SKM-1 (cell line): ENCODE measurements at regions not wholly inside any gene's neighbourhood (a gene's known extent, or its start where the extent isn't known, plus 50 kb on each side); places are given as distances from the start of the nearest gene placed in this dataset.

Experiments used
- DNase-seq: peaks from one replicate; lab custom pipeline; 2025; ENCODE audit not compliant: unreplicated experiment; lab: John Stamatoyannopoulos, UW

DNA sequence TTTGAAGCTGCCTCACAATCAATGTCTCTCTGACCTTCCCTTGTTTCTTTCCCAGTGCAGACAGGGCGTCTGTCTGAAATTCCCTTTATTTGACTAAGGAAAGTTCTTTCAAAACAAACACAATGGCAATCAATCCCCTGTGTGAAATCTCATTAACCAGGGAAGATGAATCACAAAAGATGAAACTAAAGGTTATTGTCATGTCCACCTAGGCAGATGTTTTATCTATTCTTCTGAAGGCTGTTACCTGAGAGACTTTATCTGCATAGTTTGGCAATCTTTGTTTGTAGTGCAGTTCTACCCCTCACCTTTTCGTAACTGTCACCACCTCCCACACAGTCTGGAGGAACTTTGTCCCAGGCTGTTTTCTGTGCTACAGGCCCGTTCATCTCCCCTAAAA lies 217.5 kb upstream of the RIOK2 start:
- DNase-seq: no peak

DNA sequence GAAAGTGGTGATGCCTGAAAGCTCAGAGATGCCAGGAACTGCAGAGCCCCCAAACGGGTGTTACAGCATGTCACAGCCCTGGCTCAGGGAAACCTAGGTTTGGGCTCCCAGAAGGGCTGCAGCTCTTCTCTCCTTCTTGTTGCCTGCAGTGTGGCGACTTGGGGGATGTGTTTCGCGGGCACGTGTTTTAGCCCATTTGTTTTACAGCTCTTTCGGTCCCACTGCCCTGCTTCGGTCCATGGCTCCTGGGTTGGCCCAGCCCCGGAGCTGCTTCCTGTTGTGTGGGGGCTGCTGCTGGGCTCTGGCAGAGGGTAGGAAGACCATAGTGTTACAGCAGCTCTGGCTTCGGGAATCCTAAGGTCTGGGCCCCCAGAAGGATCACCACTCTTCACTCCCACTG lies 222.9 kb upstream of the RIOK2 start:
- DNase-seq: no peak

DNA sequence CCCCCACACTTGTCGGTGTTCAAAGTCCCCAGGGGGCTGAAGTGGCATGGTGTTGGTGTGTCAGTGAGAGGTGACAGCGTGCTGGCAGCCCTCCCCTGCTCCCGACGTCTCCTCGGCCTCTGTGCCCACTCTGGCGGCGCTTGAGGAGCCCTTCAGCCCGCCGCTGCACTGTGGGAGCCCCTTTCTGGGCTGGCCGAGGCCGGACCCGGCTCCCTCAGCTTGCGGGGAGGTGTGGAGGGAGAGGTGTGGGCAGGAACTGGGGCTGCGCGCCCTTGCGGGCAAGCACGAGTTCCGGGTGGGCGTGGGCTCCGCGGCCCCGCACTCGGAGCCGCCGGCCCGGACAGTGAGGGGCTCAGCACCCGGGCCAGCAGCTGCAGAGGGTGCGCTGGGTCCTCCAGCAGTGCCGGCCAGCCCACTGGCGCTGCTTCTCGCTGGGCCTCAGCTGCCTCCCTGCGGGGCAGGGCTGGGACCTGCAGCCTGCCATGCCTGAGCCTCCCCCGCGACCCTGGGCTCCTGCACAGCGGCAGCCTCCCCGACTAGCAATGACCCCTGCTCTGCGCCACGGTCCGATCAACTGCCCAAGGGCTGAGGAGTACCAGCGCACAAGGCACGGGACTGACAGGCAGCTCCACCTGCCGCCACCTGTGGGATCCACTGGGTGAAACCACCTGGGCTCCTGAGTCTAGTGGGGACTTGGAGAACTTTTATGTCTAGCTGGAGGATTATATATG lies 224.1 kb upstream of the RIOK2 start:
- no peak for DNase-seq

DNA sequence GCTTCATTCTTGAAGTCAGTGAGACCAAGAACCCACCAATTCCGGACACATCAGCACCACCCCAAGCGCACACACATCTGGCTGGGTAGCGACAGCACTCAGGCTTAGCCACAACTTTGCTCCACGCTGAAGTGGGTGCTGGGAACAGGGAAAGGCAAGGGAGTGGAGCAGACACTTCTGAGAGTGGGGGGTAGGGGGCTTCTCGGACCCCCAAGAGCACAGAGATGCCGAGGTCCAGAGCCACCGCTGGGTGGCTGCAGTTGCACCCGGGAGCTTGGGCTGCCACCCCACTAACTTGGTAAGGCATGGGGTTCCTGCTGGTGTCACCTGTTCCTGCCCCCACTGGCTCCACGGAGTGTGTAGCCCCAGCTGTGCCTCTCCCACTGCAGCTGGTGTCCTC lies 225.3 kb upstream of the RIOK2 start:
- no peak for DNase-seq

DNA sequence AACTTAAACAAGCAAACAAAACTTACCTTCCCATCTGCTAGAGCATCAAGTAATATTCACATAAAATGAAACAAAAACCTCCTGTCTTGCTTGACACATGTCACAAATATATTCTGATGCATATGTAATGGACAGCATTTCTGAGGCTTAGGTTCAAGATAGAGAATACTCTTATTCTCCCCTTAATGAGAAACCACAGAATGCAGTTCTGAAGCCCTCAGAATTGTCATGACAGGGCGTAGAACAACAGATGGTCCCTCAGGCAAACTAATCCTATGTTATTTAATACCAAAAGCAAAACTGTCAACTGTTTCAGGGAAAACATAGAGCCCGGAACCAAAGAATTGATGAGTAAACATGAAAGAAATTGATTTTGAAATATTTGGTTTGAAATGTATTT lies 229.9 kb upstream of the RIOK2 start:
- DNase-seq: no peak

DNA sequence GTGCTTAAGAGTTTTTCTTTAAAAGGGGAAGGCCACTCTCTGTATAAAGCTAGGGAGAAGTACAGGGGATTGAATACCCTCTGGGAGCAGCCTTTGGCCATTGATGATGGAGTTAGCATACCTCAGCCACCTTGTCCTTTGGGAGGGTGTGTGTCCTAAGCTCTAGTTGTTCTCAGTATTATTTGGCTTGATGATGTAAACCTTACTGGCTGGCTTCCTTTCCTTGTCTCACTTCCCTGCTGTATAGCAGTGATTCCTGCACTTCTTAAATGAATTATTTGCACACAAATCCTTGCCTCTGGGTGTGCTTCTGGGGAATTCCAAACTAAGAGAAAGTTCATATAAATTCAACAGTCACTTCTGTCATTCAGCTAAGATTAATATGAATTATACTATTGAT lies 234.9 kb upstream of the RIOK2 start:
- no peak for DNase-seq

DNA sequence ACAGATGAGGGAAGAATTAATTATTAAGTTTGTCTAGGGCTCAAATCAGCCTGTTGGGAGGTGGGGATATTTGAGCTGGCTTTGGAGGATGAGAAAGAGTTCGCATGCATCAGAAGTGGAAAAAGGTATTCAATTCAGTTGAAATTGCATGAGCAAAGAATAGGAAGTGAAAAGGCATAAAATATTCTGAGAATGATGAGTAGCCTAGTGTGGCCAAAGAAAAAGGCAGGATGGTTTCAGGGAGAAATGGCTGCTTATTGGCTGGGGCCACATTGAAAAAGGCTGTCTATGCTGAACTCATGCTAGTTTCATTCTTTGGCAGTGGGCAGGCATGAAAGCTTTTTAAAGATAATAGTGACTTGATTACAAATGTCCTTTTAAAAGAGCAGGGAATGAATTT lies 235.4 kb upstream of the RIOK2 start:
- DNase-seq: no peak

DNA sequence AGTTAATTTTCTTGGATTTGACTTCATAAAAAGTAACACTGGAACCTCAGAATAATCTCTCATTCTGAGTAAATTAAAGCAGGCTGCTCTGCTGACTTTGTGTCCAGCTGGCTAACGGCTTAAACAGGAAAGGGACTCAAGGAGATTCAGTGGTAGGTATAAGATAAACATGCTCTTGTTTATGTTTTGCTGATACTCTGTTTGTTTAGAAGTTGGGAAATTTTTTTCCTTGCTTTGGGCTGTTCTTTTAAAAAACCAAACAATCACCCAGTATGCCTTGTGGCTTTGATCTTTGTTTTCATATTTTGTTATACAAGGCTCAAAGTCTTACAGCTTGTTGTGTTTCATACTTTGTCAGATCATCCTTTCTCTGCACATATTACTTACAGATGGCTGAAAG lies 237.6 kb upstream of the RIOK2 start:
- DNase-seq: no peak

DNA sequence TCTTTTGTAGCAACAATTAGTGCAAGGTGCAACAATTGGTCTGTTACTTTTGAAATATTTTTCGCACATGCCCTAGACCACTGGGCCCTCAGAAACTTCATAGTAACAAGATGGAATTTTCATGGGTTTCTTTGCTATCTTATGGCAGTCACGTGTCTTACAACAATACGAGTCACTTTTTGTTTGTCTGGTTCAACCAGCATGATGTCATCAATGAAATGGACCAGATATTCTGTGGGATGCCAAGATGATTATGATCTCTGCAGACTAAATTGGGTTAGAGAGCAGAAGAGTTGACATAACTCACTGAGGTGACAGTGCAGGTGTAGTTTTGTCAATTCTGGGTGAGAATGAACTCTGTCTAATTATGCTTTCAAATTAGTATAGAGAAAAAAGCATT lies 239.6 kb upstream of the RIOK2 start:
- DNase-seq: no peak

DNA sequence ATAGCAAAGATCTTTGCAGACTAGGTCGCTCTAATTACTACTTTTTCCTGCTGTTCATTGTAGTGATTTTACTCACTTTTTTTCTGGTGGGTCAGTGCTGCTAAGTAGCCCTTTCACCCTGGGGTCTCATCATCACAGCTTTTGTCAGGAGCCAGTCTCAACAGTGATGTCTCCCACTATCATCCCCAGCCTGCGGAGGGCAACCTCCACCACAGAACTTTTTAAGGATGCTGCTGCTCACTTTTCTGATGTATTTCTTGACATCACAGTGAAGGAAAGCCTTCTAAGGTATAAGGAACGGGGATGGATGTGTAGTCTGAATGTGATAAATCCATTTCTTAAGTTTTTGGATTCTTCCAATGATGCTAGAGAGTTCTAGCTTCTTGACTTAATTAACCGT lies 242.5 kb upstream of the RIOK2 start:
- no peak for DNase-seq

DNA sequence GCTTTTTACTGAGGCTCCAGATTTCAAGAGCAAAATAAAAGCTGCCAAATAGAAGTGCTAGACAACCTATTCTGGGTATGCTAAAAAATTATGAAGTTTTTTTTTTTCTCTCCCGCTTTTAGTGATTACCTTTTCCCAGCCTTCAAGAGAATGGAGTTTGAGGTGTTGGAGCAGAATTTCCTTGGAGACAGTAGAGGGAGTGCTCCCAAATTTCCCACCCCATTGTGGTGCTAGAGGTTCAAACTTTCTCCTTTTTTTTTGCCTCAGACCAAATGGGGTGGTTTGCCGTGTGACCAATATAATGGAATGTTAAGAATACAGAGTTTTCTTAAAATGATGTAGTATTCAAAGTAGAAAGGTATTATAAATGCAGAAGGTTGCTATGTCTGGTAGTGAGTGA lies 244.2 kb upstream of the RIOK2 start:
- no peak for DNase-seq

DNA sequence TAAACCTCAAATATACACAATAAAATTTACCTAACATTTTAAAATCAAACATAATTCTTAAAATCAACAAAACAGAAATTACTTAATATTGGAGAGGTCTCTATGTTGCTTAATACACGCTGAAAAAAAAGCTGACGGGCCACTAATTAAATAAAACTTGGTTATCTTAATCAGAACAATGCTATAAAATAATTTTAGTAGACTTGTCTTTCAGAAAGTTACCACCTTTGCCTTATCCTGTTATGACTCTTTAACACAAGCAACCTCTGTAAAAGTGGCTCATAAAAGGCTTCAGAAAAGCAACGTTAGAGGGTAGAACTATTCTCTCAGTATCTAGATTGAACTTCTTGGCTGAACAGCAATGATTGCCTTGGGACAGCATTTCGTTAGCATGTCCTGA lies 251.0 kb upstream of the RIOK2 start:
- DNase-seq: no peak

DNA sequence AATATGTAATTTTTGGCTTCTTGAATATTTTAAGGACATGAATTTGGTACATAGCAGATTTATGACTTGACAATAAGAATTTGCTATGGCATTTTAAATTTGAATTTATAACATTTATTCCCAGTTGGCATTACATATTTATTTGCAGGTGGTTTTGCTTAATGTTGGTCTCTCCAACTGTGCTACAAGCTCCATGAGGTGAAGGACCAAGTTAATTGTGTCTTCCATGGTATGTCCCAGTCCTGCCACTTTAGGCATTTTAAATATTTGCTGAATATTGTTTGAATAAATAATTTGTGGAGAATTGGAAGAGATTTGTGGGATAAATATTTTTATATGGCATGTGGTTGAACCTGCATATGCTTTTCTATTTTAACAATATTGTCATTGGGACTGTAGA lies 253.4 kb upstream of the RIOK2 start:
- no peak for DNase-seq

DNA sequence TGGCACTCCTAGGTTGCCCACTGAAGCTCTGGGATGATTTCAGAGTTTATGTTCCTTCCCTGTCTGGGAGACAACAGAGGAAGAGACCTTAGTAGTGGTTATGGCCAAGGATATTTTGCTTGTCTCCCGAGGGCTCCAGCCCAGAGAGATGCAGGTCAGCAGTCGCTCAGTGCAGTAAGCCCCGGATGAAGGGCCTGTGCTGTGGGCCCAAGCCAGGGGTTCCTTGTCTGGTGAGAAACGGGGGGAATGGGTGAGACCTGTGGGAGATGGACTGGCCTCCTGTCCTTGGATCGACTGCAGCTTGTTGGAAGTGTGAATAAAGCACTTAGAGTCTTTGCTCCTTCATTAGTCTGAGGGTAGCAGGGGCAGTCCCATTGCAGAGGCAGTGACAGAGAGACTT lies 260.7 kb upstream of the RIOK2 start:
- no peak for DNase-seq

DNA sequence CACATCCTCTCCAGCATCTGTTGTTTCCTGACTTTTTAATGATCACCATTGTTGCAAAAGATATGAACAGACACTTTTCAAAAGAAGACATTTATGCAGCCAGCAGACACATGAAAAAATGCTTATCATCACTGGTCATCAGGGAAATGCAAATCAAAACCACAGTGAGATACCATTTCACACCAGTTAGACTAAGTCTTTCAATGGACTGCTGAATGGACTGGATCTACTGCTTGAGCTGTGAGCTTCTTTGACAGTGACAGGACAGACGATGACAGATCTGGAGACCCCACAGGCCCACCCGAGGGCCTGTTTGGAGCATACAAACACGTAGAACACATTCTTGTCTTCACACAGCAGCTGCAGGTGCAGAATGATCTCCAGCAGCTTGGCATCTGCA lies 266.1 kb upstream of the RIOK2 start:
- DNase-seq: no peak

DNA sequence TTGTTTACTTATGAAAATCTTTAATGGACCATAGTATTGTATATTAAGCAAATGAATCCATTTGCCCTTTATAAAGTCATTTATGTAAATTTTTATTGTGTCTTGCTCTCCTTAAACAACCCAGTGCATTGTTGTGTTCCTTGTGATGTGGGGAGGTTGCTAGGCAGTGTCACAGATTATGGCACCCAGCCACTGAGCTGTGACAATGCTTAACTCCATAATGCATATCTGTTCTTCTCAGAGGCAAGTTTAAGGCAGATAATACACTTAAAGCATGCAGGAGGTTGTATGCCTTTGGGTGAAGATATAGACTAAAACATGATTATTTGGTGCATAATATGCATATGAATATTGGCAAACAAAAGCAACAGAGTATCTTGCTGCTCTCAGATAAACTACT lies 269.6 kb upstream of the RIOK2 start:
- DNase-seq: no peak

DNA sequence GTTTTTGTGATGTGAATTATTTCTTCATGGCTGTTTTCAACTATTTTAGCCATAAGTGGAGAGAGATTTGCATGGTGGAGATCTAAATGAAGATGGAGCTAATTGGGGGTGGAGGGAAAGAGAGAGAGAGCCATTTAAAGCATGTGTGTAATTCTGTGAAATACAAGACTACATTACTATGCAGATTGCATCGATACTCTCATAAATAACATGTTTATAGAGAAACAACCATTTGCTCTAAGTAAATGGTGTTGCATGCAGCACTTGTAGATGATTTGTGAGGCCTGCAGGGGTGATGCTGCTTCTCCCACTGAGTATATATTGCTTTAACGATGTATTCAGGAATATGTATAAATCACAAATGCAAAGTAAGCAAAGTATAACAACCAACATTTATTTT lies 270.2 kb upstream of the RIOK2 start:
- no peak for DNase-seq

DNA sequence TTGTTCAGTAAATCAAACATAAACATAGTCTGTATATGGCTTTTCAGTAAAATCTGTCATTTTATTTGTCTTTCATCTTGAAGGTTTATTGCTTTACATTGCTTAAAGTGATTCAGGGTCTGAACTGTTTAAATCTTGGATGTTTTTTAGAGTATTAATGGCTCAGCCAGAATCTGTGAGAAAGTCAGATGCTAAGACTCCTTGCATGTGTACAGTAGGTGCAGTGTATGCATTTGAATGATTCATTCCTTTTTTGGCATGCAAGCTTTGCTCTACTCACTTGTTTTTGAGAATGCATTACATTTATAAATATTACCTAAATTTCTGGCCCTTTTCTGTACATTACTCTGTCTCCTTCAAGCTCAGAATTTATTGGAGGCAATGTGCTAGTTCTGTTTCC lies 271.0 kb upstream of the RIOK2 start:
- DNase-seq: no peak

DNA sequence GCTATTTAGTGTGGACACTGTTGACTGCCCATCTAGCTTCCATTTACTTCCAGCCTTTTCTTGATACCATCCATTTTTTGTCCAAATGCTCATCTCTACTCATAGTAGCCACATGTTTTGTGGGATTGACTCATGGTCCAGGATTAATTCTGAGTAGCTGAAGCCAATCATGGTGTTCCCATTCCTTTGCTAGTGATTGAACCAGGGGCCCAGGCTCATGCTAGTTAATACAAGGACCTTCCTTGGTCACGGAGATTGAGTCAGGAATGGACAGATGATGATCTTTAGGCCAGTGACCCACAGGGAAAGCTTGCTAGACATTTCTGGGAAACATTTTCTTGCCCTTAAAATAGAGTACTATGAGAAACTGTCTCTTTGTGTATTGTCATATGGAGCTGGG lies 272.9 kb upstream of the RIOK2 start:
- DNase-seq: no peak

DNA sequence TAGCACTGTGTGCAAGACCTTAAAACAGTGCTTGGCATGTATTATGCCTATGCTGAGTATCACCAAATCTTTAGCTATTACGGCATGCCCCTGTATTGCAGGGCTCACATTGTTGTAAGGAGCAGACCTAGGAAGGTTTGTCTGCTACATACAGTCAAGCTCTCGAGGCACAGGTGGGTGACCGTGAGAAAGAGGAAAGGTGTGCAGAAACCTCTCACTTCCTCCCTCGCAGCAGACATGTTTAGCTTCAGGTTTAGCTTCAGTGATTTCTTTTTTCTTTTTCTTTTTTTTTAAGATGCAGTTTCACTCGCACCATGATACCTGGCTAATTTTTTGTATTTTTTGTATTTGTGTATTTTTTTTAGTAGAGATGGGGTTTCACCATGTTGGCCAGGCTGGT lies 275.8 kb upstream of the RIOK2 start:
- no peak for DNase-seq

DNA sequence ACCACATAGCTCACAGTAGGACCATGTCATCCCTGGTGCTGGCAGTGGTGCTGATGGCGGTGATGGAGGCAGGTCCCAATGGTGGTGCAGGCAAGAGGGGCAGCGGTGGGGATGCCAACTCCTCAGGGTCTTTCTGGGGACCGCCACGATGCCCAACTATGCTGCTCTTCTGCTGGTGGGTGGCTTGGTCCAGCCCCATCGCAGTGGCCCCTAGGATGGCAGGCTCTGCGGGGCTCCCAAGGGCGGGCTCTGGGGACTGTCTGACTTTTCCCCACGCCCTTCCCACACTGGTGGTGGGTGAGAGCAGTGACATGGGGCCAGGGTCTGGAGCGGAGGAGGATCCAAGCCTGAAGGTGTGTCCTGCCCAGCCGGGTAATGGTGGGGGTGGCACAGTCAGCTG lies 288.9 kb upstream of the RIOK2 start:
- DNase-seq: no peak

DNA sequence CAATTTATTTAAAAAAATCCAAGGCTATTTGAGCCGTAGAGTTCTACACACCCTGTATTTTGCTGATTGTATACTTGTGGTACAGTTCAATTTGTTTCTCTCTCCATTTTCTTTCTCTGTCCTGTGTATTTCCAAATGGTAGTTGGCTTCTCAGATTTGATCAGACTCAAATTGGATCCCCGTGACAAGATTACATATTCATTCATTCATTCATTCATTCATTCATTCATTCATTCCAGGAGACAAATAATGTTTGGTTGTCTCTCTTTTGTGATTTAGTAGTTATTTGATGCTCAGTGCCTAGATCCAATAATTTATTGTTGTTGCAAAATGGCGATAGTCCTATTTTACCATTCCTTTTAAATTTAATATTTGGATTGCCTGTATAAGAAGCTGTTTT lies 292.8 kb upstream of the RIOK2 start:
- no peak for DNase-seq

DNA sequence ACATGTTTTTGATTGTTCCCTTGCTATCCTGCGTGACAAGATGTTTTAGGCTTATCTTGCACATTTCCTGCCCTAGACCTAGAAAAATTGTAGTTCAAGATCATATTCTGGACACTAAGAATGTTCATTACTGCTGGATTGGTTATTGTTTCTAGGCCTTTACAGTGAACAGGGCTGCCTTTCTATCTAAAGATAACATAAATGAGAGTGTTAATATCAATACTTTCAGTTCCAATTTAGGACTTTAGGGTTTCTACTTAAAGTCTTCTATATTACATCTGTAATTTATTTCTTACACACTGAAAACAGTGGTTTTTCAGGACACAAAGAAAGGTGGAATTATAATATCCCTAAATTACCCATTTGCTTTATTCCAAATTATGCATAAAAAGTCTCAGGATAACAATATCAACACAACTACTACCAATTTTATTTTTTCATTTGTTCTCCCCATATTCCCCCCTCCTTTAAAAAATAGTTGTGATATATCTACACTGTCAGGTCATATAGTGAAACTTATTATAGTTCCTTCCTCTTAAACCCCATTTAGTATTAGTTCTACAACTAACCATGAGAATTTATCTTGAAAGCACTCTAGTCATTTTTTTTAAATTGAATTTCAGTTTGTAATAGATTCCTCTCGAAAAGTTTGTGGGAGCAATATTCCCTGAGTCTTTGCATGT lies 293.9 kb upstream of the RIOK2 start:
- no peak for DNase-seq
